Activated CD8-positive, alpha-beta memory T cell treated with anti-CD3 and anti-CD28 coated beads for 24 hours (primary cell): ENCODE measurements at regions not wholly inside any gene's neighbourhood (a gene's known extent, or its start where the extent isn't known, plus 50 kb on each side); places are given as distances from the start of the nearest gene placed in this dataset.

ENCODE experiments used
- DNase-seq: peaks from one replicate; pipeline ENCODE4 v3.0.0-alpha.2; 2020

DNA sequence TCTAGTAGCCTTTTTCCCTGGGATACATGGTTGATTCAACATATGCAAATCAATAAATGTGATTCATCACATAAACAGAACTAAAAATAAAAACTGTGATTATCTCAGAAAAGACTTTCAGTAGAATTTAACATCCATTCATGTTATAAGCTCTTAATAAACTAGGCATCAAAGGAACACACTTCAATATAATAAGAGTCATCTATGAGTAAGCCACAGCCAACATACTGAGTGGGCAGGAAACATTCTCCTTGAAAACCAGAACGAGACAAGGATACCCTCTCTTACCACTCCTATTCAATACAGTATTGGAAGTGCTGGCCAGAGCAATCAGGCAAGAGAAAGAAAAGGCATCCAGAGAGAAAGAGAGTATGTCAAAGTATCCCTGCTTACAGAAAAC lies 239.9 kb downstream of the ATPSCKMT start:
- no peak for DNase-seq

DNA sequence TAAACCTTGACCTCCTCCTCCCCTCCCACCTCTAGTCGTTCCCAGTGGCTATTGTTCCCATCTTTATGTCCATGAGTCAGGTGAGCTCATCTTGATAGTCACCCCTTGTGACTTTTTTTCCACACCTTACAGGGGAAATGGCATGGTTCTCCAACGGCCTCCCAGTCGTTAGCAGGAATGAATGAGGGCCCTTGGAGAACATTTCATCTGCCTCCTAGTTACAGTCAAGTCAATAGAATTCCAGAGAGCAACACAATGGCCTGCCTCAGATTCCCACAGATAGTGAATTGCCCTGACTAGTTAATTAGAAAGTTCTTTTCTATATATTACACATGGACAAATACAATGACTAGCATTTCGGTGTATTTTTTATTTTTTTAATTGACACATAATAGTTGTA lies 262.6 kb downstream of the ATPSCKMT start:
- DNase-seq: no peak

DNA sequence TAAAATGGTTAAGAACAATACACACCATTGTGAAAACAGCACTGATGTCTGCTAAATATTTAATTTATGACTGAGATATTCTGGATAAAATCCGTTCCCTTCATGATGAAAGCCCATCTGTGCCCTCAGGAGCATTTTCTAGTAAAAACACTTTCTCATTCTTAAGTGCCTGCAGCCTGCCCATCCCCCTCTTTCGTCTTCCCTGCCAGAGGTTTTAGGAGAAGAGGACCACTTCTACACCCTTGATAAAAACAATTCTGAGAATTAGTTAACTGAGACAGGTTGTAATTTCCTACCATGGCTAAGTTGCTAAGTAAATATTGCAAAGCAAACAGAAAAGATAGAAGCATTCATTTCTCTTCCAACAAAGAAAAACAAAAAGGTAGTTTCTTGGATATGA lies 272.6 kb downstream of the ATPSCKMT start:
- no peak for DNase-seq

DNA sequence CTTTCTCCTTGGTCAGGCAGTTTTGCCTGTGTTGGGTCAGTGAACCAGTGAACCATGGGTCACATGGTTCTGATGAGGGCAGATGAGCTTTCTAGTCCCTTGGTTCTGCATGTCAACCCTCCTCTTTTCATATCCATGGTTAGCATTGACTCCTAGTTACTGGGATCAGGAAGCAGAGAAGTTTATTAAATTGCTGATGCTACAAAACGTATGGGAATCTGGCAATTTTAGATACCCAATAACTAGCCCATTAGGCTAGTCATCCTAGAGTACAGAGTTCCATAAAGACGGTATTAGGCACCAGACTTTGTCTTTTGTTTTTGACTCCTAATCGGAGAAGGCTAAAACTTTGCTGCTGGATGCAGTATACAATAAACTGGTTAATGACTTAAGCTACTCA lies 273.1 kb downstream of the ATPSCKMT start:
- DNase-seq: no peak

DNA sequence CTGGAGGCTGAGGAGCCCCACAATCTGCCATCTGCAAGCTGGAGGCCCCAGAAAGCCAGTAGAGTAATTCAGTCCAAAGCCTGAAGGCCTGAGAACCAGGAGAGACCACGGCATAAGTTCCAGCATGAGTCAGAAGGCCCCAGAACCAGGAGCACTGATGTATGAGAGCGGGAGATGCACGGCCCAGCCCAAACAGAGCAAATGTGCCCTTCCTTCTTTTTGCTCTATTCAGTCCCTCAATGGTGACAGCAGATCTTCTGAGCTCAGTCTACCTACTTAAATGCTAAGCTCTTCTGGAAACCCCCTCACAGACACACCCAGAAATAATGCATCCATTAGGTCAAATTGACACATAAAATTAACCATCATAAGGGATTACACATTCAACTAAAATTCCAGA lies 277.6 kb downstream of the ATPSCKMT start:
- DNase-seq: no peak

DNA sequence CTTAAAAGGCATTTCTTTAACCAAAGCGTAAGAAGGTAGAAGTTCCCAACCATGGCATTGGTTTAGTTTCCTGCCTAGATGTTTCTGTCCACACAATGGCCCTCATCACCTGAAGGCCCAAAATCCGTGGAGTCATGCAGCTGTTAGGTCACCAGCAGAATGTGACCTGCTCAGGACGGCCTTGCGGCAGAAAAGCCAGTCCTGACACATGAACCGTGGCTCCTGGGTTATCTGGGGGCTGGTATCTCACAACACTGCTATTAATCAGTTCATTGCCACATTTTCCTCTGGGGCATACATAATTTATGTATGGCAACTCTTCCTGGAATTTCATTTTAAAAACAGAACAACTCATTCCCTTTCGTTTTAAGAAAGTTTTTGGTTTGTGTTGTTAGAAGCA lies 278.4 kb downstream of the ATPSCKMT start:
- DNase-seq: no peak

DNA sequence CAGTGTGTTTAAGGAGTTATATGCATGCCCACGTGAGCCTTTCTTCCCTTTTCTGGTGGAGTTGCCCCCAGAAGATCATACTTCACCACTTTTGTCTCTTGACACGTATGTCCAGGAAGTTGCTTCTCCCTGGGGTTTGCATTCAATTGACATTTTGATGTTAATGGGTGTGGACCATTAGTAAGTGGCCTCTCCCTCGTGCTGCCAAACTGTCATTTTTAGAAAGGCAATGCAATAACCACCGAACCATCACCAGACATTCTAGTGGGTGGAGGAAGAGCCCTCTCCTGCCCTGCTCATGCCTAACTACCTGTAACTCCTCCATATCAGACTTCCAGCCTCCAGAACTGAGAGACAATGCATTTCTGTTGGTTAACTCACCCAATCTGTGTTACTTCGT lies 290.8 kb downstream of the ATPSCKMT start:
- no peak for DNase-seq

DNA sequence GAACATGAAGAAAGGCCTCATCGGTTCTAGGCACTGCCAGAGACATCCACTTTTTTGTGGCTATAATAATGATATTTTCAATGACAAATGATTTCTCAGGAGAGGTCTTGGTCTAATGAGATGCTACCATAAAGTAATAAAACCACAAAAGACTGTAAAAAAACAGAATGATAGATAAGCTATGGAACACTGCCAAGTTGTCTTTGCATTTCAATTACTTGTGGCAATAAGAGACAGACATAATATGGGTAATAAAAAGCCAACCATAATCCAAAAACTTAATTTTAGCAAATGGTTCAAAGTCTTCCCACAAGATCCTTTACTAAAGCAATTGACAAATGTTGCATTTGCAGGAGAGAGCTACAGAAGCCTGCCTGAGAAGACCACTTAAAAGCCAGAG lies 292.5 kb downstream of the ATPSCKMT start:
- DNase-seq: no peak

DNA sequence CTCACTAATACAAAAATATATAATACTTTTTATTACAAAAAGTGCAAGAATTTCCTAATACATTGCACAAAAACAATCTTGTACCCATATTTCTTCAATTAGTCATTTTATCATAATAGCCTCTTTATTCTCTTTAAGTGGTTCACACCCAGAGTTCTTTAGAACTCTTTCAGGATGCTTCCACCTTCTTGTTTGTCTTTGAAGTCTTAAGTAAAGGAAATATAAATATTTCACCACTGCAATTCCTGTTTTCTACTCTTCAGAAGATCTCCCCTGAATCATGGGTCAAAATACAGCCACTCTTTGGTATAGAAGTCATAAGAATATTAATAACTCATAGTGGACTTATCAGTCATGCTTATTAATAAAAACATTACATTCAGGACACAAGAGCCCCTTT lies 293.0 kb downstream of the ATPSCKMT start:
- DNase-seq: no peak

DNA sequence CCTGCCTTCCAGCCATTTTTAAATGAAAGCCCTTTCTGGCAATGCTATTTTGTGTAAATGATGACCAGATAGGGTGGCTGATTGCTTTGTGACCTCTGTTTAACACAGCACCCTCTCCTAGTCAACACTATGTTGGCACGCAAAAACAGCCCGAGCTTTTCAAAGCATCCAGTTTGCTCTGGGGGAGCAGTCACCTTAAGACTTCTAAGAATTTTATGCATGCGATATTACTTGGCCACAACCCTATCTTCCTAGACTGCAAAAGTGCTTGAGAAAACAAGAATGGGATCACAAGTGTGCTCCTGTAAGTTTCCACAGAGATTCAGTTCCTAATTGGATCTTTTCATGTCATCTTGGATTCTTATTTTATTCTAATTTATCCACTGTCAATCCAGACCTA lies 294.1 kb downstream of the ATPSCKMT start:
- DNase-seq: no peak

DNA sequence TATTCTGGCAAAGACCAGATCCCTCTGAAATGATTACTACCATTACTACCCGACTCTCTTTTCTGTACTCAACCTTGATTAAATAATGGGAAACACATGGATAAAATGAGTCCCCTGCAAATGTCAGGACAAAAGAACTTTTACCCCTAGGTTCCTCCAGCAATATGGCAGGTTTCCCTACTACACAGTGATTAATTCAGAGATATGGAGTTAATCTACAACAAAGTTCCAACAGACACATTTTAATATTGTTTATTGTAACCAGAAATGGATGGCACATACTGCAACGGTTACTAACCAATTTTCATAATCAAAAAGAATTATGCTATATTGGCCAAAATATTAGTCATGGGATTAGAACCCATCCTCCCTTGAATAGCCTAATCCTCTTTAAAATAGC lies 294.8 kb downstream of the ATPSCKMT start:
- DNase-seq: no peak

DNA sequence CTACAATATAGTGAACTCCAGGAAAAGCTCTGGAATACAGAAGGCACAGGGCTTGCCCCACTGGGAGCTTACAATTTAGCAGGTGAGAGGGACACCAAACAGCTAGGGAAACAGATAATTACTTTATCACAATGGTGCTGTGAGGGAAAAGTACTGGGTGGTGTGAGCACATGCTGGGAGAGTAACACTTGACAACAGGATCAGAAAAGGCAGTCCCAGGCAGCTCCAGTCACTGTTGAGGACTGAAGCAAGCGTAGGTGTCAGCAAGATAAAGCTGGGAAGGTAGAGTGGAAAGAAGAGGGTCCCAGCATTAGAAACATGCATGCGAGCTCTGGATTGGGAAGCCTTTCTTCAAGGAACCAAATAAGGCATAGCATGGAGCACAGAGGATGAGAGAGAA lies 296.0 kb downstream of the ATPSCKMT start:
- no peak for DNase-seq

DNA sequence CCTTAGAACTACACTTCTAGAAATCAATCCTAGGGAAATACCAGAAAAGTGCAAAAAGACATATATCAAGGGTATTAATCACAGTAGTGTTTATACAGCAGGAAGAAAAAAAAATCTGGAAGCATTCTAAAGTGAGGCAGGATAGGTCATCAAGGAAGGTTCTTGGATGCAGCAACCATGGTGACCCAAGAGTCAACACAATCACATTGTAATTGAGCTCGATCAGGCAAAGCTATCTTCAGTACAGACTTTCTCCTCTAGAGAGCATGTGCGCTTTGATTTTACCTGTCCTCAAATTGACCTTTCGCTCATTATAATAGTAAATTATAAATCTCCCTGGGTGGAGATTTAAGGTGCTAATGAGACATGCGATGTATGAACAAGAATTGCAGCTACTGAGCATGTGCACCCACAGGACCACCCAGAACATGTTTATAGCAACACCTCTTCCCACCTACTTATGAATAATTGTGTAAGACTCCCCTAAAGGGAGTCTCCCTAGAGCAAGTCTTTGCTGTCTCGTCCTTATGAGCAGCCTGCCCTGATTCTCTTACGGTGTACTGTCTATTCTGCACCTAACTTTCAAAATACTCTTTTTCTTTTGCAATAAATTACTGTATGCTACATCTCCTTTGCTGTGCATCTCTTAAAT lies 297.7 kb downstream of the ATPSCKMT start:
- DNase-seq: no peak

DNA sequence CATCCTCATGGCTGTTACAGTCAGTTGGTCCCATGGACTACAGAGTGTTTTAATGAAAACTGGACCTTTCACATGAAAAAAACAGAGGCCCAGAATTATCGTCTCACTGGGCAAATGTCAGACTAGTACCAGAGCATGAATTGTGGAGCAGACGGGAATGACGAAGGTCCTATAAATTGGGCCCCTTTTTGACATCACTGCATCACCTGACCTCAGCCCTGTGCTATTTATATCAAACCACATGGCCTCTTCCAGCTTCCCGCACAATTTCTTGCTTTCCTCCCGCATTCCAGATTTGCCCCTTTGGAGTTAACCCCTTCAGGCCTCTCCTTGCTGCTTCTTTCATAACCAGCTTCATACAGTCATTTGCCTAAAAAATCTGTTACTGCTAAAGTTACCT lies 301.7 kb downstream of the ATPSCKMT start:
- DNase-seq: no peak

DNA sequence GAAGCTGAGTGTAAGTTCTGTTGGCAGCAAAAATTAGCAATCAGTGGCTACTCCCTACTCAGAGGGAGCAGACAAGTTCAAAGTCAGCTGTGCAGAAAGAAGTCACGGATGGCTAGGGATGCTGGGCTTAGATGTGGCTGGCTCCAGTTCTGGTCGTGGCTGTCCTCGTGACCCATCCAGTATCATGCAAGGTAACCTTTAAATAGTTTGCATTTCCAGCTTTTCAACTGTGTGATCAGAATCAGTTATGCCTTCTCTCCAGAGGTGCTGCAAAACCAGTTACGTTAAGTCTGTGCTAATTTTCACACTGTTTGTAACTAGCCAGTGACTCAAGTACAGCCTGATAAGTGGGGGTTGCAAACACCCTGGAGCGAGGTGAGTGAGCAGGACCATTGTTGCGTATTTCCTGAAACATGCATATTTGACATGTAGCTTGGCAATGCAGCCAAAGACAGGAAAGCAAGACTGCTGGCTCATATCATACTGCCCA lies 302.4 kb downstream of the ATPSCKMT start:
- DNase-seq: no peak

DNA sequence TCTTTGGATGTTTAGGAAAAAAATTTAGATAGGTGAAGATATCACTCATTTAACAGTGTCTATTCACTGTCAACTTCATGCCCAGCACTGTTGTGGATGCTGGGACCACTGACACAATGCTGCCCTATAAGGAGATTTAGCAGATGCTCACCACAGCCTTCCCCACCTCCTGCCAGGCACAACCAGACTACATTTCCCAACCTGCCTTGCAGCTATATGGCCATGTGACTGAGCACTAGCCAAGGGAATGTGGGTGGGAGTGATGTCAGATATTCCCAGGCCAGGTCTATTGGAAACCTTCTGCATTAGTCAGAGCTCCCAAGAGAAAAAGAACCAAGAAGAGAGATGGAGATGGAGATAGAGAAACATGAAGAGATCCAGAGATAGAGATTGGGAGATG lies 302.6 kb upstream of the TAS2R1 start:
- no peak for DNase-seq

DNA sequence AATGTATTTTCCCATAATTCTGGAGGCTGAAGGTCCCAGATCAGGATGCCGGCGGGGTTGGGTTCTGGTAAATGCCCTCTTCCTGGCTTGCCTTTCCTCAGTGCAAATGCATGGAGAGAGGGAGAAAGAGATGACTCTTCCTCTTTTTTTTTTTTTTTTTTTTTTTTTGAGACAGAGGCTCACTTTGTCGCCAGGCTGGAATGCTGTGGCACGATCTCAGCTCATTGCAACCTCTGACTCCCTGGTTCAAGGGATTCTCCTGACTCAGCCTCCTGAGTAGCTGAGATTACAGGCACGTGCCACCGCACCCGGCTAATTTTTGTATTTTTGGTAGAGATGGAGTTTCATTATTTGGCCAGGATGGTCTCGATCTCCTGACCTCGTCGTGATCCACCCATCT lies 300.0 kb upstream of the TAS2R1 start:
- DNase-seq: no peak

DNA sequence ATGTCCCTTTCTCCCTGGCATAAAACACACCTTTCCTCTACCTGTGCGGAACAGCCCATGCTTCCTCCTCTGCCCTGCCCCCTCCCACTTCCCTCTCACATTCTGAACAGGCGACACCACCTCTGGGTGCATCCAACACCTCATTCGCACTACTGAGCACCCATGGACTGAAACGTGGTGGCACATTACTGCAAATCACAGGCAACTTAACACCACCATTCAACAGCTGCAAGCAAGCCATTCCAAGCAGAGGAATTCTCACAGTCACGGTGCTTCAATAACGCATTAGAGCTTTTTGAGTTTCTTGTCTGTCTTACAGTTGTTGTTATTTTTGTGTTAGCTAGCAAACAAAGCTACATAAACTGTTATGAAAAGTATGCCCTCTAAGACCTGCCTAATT lies 298.2 kb upstream of the TAS2R1 start:
- no peak for DNase-seq

DNA sequence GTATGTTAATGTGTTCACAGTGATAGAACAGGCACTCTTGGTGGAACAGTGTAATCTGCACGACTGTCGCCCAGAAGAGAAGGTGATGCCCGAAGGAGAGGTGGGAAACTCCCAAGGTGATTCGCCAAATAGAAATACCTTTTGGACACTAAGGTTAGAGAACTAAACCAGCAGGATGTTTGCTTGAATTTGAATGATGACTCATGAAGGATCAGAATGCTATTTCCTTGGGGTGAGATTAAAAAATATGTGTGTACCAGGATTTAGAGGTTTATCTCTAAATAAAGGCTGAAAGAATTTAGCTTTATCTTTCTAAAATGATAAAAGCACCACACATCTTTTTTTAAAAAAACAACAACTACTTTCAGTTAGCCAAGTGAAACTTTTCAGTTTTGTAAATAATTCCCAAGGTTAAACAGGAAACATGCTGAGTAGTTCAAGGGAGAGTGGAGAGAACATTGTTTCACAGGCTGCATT lies 297.4 kb upstream of the TAS2R1 start:
- DNase-seq: no peak

DNA sequence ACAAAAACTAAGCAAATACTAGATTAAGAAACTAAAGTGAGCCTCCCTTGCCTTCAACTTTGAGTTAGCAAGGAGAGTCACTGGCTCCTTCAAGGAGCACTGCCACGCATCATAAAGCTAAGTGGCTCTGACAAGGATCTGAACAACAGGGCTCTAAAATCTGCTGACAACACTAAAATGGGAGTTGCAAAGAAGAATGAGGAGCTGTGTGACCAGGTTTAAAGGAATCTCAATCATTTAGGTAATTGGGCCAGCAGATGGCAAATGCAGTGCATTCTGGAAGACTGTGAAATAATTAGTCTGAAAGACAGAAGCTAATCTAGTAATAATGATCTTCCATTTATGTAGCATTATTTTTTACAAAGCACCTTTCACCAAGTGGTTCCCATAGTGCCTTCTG lies 297.0 kb upstream of the TAS2R1 start:
- DNase-seq: no peak

DNA sequence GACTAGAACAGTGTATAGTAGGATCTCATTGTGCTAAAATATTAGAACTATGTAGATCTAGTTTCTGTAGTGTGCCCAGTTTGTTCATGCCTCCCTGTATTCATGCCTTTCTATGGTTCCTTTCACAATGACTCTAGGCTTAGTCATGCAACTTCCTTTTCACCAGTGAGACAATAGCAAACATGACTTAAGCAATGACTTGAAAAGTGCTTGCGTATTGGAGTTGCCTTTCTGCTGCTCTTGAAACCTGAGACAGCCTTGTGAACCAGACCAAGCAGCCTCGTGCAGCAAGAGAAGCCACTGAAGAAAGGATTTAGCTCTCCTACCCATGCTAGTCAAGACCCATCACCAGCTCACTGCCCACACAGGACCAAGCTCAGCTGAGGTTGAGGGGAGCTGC lies 294.5 kb upstream of the TAS2R1 start:
- no peak for DNase-seq

DNA sequence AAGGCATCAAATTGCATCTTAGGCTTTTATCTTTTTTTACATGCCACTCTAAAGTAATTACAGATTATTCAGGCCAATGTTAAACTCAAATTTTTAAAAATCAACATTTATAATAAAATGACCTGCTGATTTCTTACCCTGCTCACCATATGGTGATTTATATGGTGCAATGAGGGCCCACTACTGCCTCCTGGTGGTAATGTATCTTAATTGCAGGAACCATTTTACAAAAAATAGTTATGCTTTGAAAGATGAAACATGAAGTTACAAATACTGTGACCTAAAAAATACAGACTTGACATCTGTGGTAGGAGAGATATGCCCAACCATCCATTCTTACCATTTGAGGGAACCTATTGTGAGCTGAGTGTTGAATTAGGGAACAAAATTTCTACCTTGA lies 292.6 kb upstream of the TAS2R1 start:
- no peak for DNase-seq

DNA sequence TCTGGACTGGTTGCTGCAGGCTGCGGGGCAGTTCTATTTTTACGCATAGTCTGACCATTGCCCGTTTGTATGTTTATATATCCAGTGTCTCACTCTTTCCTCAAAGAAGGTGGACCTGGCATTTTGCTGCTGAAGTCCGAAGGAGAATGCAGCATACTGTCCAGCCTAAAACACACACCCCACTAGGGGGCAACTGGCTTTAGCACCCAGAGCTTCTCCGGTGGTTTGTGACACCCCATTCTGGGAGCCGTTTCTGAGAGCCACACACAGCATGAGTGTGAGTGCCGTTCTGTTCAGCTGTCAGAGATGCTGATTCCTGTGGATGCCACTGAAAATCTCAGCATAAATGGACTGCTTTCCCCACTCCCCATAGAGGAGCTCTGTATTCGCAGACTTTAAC lies 290.5 kb upstream of the TAS2R1 start:
- no peak for DNase-seq

DNA sequence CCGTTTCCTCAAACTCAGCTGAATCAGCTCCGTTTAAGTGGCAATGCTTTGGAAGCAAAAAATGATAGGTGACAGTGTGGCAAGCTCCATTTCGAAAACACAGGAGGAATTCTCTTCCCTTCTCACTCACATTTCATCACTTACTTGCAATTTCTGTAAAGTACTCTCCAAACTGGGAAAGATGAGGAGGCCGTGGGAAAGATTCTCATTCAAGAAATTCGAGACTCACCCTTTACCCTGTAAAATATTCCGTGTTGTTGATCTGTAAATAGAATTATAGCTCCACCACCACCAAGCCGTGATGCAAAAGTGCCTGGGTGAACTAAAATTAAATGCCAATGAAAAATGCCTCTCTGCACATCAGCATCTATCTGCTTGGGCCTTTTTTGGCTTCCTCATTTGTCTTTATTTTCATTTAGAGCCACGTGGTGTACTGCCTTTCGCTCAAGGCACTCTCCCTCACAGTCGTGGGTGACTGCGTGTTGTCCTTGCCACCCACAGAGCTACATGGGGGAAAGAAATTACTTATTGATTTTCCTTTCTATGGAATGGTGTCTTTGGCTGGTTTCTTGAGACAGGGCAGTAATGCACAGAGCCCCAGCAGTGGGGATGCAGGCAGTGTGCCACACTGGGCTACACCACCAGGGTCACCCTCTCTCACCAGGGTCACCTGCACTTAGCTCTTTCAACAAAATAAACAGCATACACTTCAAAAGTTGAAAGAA lies 289.3 kb upstream of the TAS2R1 start:
- no peak for DNase-seq

DNA sequence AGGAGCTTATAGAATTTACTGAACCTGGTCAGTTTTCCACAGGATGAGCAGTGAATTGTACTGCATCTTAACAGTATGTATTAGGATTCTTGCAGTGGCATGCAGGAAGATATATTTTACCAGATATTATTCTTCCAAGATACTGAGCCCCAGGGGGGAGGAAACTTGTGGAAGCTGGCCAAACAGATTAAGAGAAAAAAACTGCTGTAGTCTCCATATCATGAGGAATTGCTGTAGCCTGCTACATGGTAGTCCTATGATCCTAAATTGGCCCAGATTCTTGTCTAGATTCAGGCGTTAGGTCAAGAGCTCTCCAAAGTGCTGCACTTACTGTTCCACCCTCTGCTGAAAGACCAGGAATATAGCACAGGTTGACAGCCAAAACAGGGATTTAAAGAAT lies 275.5 kb upstream of the TAS2R1 start:
- no peak for DNase-seq
